ENCODE measurements at regions not wholly inside any gene's neighbourhood (a gene's known extent, or its start where the extent isn't known, plus 50 kb on each side); places are given as distances from the start of the nearest gene placed in this dataset.

GRCh38 chr10:4371691-4372295 lies 454.2 kb upstream of the AKR1E2 start:
- TF ChIP-seq GATA2 (IDR thresholded peaks at IDR 0.05; ENCODE audit: low read depth, low read length) (no peak), GATA3 (IDR thresholded peaks at IDR 0.05; ENCODE audit: low read depth, low read length) (no peak)

GRCh38 chr10:4370376-4370775 lies 455.6 kb upstream of the AKR1E2 start:
- TF ChIP-seq GATA2 (IDR thresholded peaks at IDR 0.05; ENCODE audit: low read depth, low read length): no peak
- TF ChIP-seq GATA3 (IDR thresholded peaks at IDR 0.05; ENCODE audit: low read depth, low read length): no peak

GRCh38 chr10:4361581-4361980 lies 464.4 kb upstream of the AKR1E2 start:
- no peak for TF ChIP-seq GATA3 (IDR thresholded peaks at IDR 0.05; ENCODE audit: low read depth, low read length)
- no peak for TF ChIP-seq GATA2 (IDR thresholded peaks at IDR 0.05; ENCODE audit: low read depth, low read length)

GRCh38 chr10:4359003-4359402 lies 467.0 kb upstream of the AKR1E2 start:
- TF ChIP-seq GATA2 (IDR thresholded peaks at IDR 0.05; ENCODE audit: low read depth, low read length) (no peak), GATA3 (IDR thresholded peaks at IDR 0.05; ENCODE audit: low read depth, low read length) (no peak)

- TF ChIP-seq GATA3 (IDR thresholded peaks at IDR 0.05; ENCODE audit: low read depth, low read length) (no peak), GATA2 (IDR thresholded peaks at IDR 0.05; ENCODE audit: low read depth, low read length) (no peak)
Observed at GRCh38 chr10:4357911-4358310, 468.1 kb upstream of the AKR1E2 start.

- TF ChIP-seq GATA2 (IDR thresholded peaks at IDR 0.05; ENCODE audit: low read depth, low read length) (no peak), GATA3 (IDR thresholded peaks at IDR 0.05; ENCODE audit: low read depth, low read length) (no peak)
Observed at GRCh38 chr10:4355350-4355749, 470.7 kb upstream of the AKR1E2 start.

- TF ChIP-seq GATA3 (IDR thresholded peaks at IDR 0.05; ENCODE audit: low read depth, low read length) (no peak), GATA2 (IDR thresholded peaks at IDR 0.05; ENCODE audit: low read depth, low read length) (no peak)
Observed at GRCh38 chr10:4354382-4354812, 471.6 kb upstream of the AKR1E2 start.

- TF ChIP-seq GATA3 (IDR thresholded peaks at IDR 0.05; ENCODE audit: low read depth, low read length) (no peak), GATA2 (IDR thresholded peaks at IDR 0.05; ENCODE audit: low read depth, low read length) (no peak)
Observed at GRCh38 chr10:4353964-4354363, 472.0 kb upstream of the AKR1E2 start.

GRCh38 chr10:4353059-4353655 lies 472.9 kb upstream of the AKR1E2 start:
- TF ChIP-seq GATA2 (IDR thresholded peaks at IDR 0.05; ENCODE audit: low read depth, low read length): no peak
- no peak for TF ChIP-seq GATA3 (IDR thresholded peaks at IDR 0.05; ENCODE audit: low read depth, low read length)

GRCh38 chr10:4352414-4352961 lies 473.5 kb upstream of the AKR1E2 start:
- TF ChIP-seq GATA2 (IDR thresholded peaks at IDR 0.05; ENCODE audit: low read depth, low read length): no peak
- TF ChIP-seq GATA3 (IDR thresholded peaks at IDR 0.05; ENCODE audit: low read depth, low read length): no peak

GRCh38 chr10:4351723-4352413 lies 474.1 kb upstream of the AKR1E2 start:
- TF ChIP-seq GATA3 (IDR thresholded peaks at IDR 0.05; ENCODE audit: low read depth, low read length) (no peak), GATA2 (IDR thresholded peaks at IDR 0.05; ENCODE audit: low read depth, low read length) (no peak)

- TF ChIP-seq GATA3 (IDR thresholded peaks at IDR 0.05; ENCODE audit: low read depth, low read length): no peak
- TF ChIP-seq GATA2 (IDR thresholded peaks at IDR 0.05; ENCODE audit: low read depth, low read length): no peak
Observed at GRCh38 chr10:4347397-4347796, 478.6 kb upstream of the AKR1E2 start.

- TF ChIP-seq GATA2 (IDR thresholded peaks at IDR 0.05; ENCODE audit: low read depth, low read length): no peak
- TF ChIP-seq GATA3 (IDR thresholded peaks at IDR 0.05; ENCODE audit: low read depth, low read length): no peak
Observed at GRCh38 chr10:4345877-4346646, 479.9 kb upstream of the AKR1E2 start.

GRCh38 chr10:4344492-4344994 lies 481.5 kb upstream of the AKR1E2 start:
- TF ChIP-seq GATA3 (IDR thresholded peaks at IDR 0.05; ENCODE audit: low read depth, low read length) (no peak), GATA2 (IDR thresholded peaks at IDR 0.05; ENCODE audit: low read depth, low read length) (no peak)

Data from SH-SY5Y (cell line).